HG03064 (cell line): ENCODE measurements at regions not wholly inside any gene's neighbourhood (a gene's known extent, or its start where the extent isn't known, plus 50 kb on each side); places are given as distances from the start of the nearest gene placed in this dataset.

Source experiments
- ATAC-seq: cut with Tn5 transposase; IDR thresholded peaks from one replicate; pipeline ENCODE4 v1.9.1; 2021; ENCODE audit warnings: low read depth; ENCODE audit not compliant: unreplicated experiment

- ATAC-seq, result no peak
These were observed 55.6 kb upstream of the KL start for GRCh38 chr13:32960626-32961025.

- ATAC-seq, result no peak
These were observed 54.5 kb upstream of the KL start for GRCh38 chr13:32961724-32962123.

- no peak for ATAC-seq
These were observed 53.9 kb upstream of the KL start for GRCh38 chr13:32962342-32962741.

GRCh38 chr13:32964987-32965386, 51.2 kb upstream of the KL start:
- ATAC-seq, result no peak
